AG10803 (cell line): ENCODE measurements at regions not wholly inside any gene's neighbourhood (a gene's known extent, or its start where the extent isn't known, plus 50 kb on each side); places are given as distances from the start of the nearest gene placed in this dataset.

Source experiments
- DNase-seq: peaks from one replicate; pipeline ENCODE4 v3.0.0; 2010; ENCODE audit warnings: low read depth
- H3K4me3 ChIP-seq: 2 replicates; pipeline ENCODE4 v1.5.1; 2011; ENCODE audit warnings: mild to moderate bottlenecking, low read length, control low read depth
- TF ChIP-seq, protein P1 (sequence below): conservative IDR thresholded peaks from 2 replicates; pipeline ENCODE4 v1.5.1; 2011; ENCODE audit warnings: mild to moderate bottlenecking, low read length, control low read depth, inconsistent platforms

- no peak for DNase-seq
- H3K4me3 ChIP-seq: no peak overlapping the region
- TF ChIP-seq, protein P1, sequence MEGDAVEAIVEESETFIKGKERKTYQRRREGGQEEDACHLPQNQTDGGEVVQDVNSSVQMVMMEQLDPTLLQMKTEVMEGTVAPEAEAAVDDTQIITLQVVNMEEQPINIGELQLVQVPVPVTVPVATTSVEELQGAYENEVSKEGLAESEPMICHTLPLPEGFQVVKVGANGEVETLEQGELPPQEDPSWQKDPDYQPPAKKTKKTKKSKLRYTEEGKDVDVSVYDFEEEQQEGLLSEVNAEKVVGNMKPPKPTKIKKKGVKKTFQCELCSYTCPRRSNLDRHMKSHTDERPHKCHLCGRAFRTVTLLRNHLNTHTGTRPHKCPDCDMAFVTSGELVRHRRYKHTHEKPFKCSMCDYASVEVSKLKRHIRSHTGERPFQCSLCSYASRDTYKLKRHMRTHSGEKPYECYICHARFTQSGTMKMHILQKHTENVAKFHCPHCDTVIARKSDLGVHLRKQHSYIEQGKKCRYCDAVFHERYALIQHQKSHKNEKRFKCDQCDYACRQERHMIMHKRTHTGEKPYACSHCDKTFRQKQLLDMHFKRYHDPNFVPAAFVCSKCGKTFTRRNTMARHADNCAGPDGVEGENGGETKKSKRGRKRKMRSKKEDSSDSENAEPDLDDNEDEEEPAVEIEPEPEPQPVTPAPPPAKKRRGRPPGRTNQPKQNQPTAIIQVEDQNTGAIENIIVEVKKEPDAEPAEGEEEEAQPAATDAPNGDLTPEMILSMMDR: no peak
Measured at GRCh38 chr14:50018933-50019210, 97.5 kb downstream of the VCPKMT start.

GRCh38 chr14:50020184-50020583 is 96.2 kb downstream of the VCPKMT start:
- H3K4me3 ChIP-seq: no peak overlapping the region
- TF ChIP-seq, protein P1: no peak
- DNase-seq: no peak

DNA sequence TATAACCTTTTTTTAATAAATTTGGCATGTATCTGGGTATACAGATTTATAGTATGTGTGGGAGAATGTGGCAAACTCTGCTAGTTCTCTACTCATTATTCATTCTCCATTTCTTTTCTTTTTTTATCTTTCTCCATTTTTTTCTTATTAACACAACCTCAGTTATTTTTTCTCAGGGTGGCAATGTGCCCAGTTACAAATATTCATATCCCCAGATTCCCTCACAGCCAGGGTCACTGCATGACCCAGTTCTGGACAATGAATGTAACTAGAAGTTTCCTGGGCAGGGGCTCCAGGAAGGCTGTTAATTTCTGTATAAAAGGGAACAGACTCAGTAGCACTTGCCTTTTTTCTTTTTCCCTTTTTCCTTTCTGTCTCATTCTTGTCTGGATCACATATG is 95.6 kb downstream of the VCPKMT start:
- no peak overlapping the region for H3K4me3 ChIP-seq
- no peak for DNase-seq
- TF ChIP-seq, protein P1: no peak

DNA sequence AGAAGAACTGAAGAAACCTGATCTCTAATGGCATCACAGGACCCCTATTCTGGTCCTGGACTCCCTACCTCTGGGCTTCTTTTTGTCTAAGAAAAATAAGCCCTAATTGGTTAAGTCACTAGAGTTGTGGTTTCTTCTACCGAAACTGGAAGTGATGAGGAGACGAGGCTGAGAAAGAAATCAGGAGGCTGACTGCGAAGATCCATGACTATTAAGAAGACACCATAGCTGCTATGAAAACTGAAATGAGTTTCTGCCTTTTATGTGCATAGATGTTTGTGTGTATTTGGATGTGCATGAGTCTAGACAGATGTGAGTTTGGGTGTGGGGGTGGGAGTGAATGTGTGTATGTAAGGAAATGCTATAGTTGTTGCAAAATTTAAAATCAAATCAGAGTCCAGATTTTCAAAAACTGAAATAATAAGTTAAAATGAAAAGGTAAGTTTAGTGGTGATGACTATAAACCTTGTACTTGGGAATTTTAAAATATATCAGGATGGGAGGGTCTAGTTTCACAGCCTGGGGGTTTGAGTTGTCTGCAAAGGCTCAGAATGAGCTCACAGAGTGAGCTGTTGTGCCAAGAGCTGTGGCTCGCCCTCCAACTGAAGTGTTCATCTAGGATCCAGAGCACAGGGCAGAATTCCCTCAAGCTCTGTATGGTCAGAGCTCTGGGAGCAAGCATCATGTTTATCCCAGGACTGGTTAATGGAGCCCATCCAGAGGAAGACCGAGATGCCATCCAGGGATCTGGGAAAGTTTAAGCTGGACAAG is 94.9 kb downstream of the VCPKMT start:
- H3K4me3 ChIP-seq: no peak overlapping the region
- TF ChIP-seq, protein P1: no peak
- no peak for DNase-seq

- TF ChIP-seq, protein P1: no peak
- H3K4me3 ChIP-seq: no peak overlapping the region
- DNase-seq: no peak
Measured at GRCh38 chr14:50022661-50023060, 93.7 kb downstream of the VCPKMT start.

DNA sequence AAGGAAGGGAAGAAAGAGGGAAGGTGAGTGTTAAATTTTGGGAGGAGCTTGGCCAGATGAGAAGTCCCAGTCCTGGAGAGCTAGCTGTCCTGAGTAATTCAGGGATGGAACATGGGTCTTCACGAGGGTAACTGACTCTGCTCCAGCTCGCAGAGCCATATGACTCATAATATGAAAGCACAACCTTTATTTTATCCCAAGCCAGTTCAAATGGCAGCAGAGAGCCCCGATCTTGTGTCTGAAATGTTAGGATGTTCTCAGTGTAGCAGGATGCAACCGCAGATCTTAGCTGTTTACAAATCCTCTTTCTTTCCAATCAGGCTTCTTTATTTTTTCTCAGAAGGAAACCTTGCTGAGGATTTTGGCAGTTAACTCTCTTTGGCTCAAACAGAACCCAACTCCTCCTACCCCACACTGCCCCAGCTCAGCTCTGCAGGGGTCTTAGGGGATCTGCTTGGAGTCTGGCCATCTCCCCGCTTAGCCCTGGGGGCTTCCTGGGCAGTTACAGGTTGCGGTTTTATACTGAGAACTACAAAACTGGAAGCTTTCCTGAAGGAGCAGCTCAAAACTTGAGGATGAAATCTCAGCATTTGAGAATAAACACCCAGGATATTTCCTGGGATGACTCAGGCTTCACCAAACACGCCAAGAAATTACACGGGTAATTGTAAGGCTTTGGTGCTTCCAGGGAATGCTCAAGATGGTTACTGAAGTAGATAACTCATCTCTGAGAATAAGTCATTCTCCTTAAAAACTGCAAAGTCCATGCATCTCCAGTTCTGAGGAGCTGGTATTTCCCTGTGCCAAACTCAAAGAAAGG is 92.5 kb downstream of the VCPKMT start:
- TF ChIP-seq, protein P1: no peak
- H3K4me3 ChIP-seq: peak overlapping the region; percentile 53
- DNase-seq: peak; percentile 86

DNA sequence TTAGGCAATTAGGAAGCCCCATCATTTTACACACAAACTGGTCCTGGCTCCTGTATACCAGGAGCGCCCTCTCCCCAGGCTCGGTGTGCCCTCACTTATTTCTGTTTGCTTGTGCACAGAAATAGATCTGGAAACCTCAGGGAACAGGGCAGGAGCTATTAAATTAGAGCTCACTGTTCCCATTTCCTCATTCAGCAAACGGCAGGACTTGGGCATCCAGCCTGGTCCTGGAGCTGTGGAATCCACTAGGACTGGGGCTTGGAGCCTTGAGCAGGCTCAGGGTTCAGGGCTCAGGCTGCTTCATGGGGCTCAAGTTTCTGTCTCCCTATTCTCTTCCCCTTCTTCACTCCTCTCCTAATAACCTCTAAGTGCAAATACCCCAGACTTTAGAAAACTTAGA is 91.3 kb downstream of the VCPKMT start:
- H3K4me3 ChIP-seq: no peak overlapping the region
- TF ChIP-seq, protein P1: no peak
- no peak for DNase-seq
